UCSD-AML1 (cell line): ENCODE measurements at regions not wholly inside any gene's neighbourhood (a gene's known extent, or its start where the extent isn't known, plus 50 kb on each side); places are given as distances from the start of the nearest gene placed in this dataset.
"Not testable (repeated sequence)": the region's sequence is repeated elsewhere in the genome, so short reads cannot be mapped to it uniquely, and the experiment has no call there.

Experiments used
- DNase-seq: peaks from one replicate; lab custom pipeline; 2025; ENCODE audit not compliant: unreplicated experiment; lab: John Stamatoyannopoulos, UW

DNA sequence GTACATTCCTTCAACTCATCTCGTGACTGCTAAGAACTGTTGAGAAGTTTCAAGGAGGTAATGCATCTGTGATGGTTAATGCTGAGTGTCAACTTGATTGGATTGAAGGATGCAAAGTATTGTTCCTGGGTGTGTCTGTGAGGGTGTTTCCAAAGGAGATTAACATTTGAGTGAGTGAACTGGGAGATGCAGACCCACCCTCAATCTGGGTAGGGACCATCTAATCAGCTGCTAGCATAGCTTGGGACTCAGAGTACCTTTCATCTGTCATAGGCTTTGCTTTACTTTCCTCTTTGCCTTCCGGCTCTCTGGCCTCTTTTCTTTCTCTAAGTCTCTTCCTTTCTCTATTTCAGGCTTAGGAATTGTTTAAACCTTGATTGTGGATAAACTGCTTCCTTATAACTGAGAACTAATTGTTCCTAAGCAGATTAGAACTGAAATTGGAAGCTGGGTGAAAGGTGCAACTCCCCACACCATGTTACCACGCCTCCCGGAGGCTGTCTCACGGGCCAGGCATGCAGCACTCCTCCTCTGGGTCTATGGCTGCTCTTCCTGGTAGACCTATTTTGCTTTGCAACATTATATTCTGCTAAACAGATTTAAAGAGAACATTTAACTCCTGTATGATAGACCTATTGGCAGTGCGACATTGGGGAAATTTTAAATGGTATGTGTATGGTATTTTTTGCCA, 298.2 kb downstream of the CCSER2 start:
- DNase-seq = no peak

DNA sequence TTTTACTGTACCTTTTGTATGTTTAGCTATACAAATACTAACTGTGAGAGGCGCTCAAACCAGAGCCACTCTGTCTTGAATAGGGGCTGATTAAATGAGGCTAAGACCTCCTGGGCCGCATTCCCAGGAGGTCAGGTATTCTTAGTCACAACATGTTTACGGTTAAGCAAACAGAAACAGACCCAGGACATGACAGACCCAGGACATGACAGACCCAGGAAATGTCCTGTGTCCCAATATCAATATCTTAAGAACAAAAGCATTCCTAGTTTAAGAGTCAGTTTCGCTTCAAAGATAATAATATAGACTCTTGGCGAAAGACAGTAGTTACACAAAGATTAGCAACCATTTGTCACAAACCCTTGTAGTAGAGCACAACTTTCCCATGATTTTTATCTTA, 304.5 kb downstream of the CCSER2 start:
- no peak for DNase-seq

DNA sequence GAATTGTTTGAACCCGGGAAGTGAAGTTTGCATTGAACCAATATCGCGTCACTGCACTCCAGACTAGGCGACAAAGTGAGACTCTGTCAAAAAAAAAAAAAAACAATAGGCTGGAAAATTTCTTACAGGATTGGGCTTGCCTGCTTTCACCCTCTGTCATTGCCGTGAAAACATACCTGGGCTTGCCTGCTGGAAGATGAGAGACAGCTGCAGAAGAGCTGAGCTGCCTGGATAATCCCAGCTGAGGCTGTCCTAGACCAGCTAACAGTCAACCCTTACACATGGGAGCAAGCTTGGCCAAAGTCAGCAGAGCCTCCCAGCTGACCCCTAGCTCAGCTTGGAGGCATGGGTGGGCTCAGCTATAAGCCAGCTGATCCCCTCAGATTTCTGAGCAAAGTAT, 306.2 kb downstream of the CCSER2 start:
- no peak for DNase-seq

DNA sequence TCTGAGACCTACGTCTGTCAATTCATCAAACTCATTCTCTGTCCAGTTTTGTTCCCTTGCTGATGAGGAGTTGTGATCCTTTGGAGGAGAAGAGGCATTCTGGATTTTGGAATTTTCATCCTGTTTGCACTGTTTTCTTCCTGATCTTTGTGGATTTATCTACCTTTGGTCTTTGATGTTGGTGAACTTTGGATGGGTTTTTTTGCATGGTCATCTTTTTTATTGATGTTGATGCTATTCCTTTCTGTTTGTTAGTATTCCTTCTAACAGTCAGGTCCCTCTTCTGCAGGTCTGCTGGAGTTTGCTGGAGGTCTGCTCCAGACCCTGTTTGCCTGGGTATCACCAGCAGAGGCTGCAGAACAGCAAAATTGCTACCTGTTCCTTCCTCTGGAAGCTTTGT, 322.2 kb downstream of the CCSER2 start:
- DNase-seq = not testable (repeated sequence)

DNA sequence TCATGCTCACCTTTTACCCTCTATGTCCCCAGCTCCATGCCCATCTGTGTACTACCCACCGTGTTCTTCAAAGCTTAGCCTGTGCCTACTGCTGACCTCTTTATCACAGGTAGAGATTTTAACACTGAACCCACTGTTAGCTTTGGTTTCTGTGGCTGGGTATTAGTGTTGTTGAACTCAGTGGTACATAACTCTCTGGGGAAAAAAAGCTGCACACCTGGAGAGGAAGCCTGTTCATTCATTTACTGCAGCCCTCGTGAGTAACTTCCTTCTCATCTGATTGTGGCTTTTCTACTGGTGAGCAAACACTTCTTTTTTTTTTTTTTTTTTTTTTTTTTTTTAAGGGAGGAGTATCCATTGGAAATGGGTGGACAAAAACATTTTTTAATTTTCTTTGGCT, 326.3 kb downstream of the CCSER2 start:
- DNase-seq = no peak

DNA sequence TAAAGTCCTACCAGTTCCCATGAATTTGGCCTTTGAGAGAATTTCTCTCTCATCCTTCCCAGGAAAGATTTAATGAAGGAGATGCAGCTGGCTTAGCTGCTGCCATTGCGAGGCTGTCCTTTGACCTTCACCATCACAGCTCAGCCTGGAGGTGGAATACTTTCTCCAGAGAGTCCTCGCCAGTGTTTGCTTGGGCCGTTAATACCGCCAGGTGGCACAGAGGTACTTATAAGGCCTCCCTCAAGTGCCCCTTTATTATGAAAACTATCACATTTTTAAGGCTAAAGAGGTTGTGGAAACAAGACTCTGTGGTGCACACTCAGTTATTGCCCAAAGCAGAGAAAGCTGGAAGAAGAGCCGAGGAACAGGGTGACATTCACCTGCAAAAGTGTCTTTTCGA, 330.6 kb downstream of the CCSER2 start:
- no peak for DNase-seq

DNA sequence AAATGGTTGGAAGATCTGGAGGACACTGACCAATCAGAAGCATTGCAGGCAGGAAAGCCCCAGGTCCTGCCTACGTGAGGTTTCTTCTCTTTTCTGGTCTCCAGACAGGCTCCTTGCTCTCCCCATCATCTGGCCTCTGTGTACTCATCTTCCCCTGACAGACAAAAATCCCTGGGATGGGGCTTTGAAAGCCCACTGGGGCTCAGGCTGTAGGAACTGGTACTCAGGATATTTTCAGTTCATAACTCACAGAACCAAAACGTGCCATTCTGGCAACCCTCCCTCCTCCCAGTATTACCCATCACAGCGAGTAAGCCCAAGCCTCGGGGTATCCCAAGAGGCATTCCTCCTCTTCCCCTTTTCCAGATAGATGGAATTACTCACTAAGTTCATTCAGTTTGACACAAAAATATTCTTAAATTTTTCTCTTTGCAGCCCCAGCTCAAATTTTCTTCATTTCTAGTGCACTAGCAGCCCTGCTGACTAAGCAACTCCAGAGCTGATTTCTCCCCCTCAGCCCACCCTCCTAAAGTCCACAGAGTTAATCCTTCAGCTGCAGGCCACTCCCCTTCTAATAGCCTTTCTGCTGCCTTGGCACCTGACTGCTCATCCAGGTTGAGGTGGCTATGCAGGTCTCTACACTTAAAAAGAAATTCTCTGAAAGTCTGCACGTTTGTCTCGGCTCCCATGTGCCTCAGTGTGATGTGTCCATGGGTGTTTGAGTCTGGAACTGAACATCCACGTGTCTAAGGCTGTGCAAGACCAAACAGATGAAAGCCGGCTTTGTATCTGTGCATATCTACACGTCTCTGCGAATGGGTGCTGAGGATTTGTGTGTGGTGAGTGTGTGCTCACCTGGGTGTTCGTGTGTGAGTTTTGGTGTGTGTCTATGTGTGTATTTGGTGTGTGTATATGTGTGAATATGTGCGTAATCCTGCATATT, 331.4 kb downstream of the CCSER2 start:
- DNase-seq = no peak

DNA sequence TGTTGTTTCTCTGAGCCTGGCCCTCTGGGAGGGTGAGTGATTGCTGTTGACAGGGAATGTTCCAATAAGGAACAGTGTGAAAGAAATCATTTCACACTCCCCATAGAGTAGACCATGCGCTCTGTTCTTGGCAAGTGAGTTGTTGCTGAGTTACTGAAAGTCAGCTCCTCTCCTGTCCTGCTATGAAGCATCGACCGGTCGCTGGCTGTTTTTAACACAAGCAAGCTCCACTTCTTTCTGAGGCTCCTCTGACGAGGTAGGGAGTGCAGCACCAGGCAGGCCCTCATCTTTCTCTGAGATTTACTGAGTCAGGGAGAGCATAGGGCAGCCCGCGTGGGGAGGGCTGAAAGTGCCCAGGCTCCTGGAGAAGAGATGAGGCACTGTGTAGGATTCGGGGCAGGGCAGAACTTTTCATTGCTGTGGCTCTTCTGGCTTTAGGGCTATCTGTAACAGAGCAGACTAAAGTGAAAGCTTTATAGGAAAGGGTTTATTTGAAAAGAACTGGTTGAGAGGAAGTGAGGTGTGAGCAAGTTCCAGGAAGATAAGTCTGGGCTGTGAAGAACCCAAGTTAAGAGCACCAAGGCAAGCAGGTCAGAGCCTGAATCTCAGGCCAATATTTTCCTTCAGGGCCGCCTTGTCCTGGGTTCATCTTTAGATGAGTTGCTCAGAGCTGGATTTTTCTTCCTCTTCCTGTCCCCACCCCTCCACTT, 332.2 kb downstream of the CCSER2 start:
- no peak for DNase-seq

DNA sequence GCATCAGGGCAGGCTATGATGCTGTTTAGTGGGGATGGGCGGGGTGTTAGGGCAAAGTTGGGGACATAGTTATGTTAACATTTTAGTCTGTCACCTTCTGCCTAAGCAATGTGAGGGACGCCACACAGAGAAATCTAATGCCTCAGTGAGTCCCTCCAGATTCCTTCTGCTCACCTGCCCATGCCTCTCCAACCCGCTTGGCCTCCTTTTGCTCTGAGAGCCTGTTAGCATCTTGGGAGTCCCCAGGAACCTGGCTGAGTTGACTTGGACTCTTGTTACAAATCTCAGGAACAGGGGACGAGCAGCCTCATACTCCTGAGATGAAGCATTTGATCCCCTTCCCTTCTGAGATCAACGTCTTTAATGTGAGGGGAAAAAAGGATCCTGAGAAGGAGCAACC, 336.8 kb downstream of the CCSER2 start:
- no peak for DNase-seq

DNA sequence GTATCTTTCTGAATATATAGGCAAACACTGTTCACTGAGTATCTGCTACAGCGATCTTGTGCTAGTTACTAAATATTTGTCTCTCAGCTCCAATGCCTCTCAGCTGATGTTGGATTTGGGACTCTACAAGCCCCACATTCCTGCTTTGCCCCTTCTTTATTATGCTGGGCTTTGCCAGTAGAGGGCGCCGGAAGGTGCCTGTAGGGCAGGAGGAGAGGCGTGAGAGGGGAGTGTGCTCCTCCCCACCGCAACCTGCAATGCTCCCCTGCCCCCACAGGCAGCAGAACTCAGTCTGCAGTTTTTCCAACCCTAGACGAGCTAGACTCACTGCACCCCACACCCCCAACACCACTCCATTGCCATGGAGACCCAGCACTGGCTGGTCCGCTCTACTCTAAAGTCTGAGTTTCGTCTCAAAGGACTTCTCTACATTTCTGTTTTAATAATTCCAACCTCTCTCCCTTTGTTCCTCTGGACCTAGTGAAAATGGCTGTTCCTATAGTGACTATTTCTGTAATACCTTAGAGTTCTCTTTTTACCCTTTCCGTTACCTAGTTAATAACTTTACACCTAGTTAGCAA, 337.6 kb downstream of the CCSER2 start:
- peak; percentile 23 for DNase-seq

DNA sequence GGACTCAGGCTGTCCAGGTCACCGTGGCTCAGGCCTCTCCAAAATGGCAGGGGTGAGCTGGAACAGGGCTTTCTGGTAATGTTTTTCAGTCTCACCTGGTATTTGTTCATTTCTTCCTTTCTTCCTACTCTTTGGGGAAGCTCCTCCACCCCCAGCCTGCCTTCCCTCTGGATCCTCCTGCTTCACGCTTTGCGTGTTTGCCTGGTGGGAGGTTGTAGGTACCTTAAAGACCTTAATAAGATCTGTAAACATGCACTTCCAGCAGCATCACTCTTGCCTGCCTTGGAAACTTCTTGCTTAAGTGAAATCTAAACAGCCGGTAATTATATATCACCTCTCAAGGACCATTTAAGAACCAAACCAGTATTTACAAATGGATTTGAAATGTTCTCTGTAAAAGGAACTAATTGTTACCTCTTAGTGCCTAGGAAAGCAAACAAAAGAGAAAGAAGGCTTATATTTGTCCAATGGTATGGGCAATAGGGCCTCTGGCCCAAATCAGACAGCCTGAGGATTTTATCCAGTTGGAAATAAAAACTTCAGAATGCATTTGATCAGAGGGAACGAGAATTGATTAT, 339.9 kb downstream of the CCSER2 start:
- no peak for DNase-seq

DNA sequence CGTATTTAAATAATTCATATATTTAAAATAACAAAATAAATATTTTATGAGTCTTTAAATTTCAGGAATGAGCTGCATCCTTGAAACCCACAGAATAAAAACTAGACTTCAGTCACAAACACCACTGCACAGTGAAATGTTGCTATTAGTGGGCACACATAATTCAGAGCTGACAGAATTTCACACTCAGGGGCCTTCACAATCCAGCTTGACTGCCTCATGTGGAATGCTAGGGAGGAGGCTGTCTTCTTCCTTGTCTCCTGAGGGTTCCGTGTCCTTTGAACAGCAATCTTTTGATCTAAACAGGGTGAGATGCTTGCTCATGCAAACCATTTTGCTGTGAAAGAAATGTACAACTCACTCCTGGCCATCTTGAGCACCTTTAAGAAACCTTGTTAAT, 346.7 kb downstream of the CCSER2 start:
- no peak for DNase-seq

DNA sequence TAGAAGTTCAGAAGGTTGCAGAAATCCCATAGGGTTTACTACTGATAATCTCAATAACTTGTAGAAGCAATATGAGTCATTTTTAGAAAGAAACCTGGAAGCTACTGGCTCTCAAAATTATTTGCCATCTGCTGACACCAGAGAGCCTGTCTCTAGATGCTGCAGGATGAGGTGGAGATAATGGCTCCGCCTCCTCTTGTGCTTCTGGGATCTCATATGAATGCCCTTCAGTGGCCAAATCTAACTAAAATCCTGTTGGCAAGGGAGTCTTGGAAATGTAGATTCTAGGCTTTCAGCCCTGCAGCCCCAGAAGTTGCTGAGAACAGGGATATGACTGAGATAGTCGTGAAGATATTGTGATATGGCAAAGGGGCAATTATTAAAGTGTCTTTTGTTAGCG, 348.1 kb downstream of the CCSER2 start:
- DNase-seq = no peak

DNA sequence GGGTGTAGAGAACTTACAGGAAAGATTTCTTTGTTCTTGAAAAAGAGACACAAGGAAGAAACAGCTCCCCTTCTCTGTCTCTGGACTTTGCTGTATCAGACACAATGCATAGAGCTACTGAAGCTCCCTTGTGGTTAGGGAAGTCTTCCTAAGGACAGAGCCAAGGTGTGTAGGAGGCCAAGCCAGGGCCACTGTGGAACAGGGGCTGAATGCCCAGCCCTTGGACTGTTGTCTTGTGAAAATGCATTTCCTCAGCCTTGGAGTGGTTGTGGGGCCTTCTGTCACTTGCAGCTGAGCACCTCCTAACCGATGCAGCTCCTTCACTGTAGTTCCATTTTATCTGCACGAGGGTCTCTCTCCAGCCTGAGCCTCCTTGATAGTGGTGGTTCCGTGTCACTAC, 353.4 kb downstream of the CCSER2 start:
- no peak for DNase-seq

DNA sequence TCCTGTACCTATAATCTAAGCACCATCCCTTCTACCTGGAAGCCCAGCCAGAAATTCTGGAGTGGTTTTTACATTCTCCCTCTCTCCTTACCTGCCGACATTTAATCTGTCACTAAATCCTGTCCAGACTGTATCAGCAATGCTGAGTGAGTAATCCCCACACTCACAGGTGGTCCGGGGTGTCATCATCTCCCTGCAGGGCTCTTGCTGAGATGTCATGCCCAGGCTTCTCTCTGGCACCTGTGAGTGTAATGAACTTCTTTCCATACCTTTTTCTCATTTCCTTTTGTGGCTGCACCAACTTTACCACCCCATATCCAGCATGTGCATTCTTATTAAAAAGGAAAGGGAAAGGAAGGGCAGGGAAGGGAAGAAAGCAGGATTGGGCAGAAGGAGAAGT, 355.2 kb downstream of the CCSER2 start:
- no peak for DNase-seq

DNA sequence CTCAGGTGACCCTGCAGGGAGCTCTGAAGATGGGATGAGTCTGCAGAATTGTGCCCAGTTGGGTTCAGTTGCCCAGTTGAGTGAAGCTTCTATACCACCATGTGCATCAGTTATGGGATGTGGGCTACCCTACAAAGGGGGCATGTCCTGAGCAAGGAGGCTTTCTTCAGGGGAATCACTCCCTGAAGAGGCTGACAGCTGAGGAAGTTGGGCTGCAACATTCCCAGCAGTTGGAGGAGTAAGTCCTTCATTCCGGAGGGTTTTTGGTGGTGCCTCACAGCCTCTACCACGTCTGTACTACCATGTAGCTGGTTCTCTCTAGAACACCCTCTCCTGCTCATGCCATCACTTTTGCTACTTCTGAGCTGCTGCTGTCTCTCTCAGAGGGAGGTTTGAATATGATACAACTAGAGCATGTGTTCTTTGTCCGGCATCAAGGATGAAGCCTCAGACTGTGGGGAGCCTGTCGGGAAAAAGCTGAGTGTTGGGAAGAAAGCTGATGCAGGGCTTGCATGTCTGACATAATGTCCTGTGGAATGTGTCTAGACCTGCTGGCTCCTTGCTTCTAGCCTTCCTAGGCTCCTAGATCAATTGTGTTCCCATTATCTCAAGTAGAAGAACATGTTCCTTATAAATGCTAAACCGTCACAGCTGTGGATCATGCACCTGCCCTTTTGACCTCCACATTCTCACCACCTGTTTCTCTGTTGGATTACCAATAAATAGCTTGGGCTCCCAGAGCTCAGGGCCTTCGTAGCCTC, 355.8 kb downstream of the CCSER2 start:
- DNase-seq = no peak

DNA sequence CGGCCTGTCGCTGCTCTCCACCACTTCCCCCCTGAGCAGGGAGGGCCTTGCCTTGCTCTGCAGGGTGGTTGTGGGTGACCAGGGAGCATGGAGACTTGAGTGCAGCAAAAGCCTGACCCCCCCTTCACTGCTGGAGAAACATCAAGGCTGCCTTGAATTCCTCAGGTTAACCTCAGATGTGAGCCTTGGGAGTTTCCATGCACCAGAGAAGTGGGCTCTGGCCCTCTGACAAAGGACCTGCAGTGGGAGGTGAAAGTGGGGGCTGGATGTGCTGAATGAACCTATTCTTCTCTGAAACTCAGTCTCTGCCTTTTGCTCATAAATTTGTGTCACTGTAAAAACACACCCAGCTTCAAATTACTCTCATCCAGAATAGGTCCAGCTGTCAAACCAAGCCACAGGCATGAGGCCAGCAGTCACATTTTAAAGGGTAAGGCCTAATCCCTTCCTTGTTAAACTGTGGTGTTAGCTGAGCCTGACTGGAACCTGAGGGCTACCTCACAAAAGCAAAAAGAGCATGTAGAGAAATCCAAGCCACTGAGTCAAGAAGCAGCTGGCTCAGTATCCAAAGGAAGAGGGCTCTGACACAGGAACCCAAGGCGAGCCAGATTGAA, 356.8 kb downstream of the CCSER2 start:
- DNase-seq = no peak

DNA sequence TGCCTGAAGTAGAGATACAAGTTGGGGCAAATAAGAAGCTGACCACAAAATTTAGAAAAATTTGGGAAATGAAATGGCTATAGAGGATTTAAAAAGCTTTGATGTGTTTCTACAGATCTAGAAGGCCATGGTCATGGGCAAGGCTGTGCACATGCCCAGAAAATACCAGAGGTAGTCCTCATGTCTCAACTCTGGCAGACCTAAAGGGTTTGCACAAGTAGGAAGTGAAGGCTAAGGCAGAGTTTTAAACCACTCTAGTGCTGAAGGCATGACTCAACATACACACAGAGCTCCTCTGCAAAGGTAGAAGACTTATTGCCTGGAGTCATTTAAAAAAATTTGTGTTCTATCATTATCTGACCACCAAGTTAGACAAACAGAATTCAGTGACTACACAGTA, 364.6 kb downstream of the CCSER2 start:
- no peak for DNase-seq

DNA sequence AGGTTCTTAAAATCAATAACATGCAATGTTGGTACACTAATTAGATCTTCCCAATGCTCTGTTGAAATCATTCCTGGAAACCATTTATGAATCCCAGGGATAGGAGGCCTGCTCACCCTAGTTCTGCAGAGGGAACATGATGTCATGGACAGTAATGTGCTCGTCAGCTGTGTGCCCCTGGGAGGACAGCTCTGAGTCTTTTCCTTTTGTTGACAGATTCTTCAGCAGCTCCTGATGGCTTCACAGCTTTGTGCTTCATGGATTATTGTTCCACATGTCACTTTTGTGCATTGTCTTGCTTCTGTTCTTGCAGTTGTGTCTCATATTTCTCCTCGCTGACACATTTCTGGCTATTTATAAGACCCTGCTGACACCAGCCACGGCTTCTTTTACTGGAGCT, 367.5 kb downstream of the CCSER2 start:
- DNase-seq = no peak

DNA sequence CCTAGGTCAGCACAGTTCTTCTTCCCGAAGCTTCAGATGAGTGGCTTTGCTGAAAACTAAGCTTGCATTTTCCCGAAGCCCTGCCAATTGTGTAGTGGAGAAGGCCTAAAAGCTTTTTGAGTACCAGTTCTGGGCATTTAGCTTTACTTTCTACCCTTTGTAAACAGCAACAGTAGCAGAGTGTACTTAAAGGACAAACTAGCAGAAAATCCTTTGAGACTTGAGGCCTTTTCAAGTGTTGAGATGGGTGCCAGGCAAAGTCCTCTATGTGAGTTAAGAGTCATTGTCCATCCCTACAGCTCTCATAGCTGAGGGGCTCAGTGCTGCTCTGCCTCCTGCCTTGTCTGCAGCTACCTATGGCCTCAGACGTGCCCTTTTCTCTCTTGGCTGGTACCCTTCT, 368.2 kb downstream of the CCSER2 start:
- no peak for DNase-seq
